ENCODE measurements at regions not wholly inside any gene's neighbourhood (a gene's known extent, or its start where the extent isn't known, plus 50 kb on each side); places are given as distances from the start of the nearest gene placed in this dataset.

GRCh38 chr3:66822186-66823008 lies 175.7 kb upstream of the KBTBD8 start:
- H3K27ac Mint-ChIP-seq, result no peak overlapping the region
- DNase-seq, result peak; percentile 72
- TF ChIP-seq CTCF (IDR thresholded peaks at IDR 0.05), result peak; percentile 66
- H3K4me1 Mint-ChIP-seq, result peaks cover 21% of the 10 kb centered on the region
- H3K9me3 Mint-ChIP-seq, result no peaks in the 10 kb centered on the region
- H3K36me3 Mint-ChIP-seq (ENCODE audit: low read depth), result no peaks in the 10 kb centered on the region
- no peak overlapping the region for H3K4me3 Mint-ChIP-seq
- peaks cover 13% of the 10 kb centered on the region for H3K27me3 Mint-ChIP-seq (ENCODE audit: low read depth, poor library complexity)

DNA sequence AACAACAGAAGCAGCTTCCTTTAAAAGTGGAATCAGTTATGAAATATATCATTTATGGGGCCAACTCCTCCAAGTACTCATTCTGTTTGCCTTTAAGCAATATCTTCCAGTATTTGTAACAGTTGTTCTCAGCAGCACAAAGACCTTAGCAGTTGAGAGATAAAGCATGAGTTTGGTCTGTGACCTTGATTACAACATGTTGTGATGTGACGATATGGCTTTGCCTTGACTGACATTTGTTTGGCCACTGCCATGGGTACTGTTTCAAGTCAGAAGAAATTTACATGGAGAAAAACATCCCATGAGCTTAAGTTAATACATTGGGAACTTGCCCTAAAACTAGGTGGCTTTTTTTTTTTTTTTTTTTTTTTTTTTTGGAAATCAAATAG lies 175.1 kb upstream of the KBTBD8 start:
- Mint-ChIP-seq H3K27me3 (ENCODE audit: low read depth, poor library complexity) (peaks cover 12% of the 10 kb centered on the region), H3K27ac (no peak overlapping the region), H3K4me3 (no peak overlapping the region), H3K4me1 (peaks cover 21% of the 10 kb centered on the region), H3K9me3 (no peaks in the 10 kb centered on the region), H3K36me3 (ENCODE audit: low read depth) (no peaks in the 10 kb centered on the region)
- no peak for DNase-seq
- TF ChIP-seq CTCF (IDR thresholded peaks at IDR 0.05), result no peak

DNA sequence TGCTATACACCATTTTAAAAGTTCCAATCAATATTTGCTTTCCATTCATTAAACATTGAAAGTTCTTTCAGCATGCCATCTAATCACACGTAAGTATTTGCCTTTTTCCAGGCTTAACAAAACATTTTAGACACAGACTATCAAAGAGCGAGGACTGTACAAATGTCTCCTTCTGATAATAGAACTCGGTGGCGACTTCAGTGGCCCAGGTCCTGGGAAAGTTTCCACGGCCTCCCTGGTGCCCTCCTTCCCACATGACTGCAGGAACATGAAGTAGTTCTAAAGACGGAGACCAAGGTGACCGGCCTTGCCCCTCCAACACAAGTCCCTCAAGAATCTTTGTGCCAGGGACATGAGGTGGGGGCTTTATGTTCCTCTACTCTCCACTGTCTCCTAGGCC lies 174.6 kb upstream of the KBTBD8 start:
- DNase-seq, result no peak
- peaks cover 9% of the 10 kb centered on the region for H3K27me3 Mint-ChIP-seq (ENCODE audit: low read depth, poor library complexity)
- TF ChIP-seq CTCF (IDR thresholded peaks at IDR 0.05), result no peak
- H3K9me3 Mint-ChIP-seq, result no peaks in the 10 kb centered on the region
- no peak overlapping the region for H3K4me3 Mint-ChIP-seq
- peak overlapping the region; percentile 19 for H3K27ac Mint-ChIP-seq
- no peaks in the 10 kb centered on the region for H3K36me3 Mint-ChIP-seq (ENCODE audit: low read depth)
- peaks cover 21% of the 10 kb centered on the region for H3K4me1 Mint-ChIP-seq

DNA sequence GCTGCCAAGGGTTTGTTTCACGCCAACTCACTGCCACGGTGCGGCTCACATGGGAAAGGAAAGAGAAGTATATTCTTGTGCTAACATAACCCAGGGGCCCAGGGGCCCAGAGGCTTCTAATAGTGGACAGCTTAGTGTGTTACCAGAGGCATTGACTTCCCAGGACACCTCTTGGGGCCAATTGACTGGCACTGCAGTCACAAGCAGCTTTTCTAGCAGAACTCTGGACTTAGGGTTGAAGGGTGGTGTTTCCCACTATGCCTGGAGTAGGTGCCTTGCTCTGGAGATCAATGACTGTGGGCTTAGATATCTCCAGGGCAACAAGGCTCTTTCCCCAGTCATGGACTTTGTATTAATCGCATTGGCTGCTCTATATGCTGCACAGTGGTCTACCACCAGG lies 172.7 kb upstream of the KBTBD8 start:
- TF ChIP-seq CTCF (IDR thresholded peaks at IDR 0.05), result no peak
- H3K36me3 Mint-ChIP-seq (ENCODE audit: low read depth), result no peaks in the 10 kb centered on the region
- H3K9me3 Mint-ChIP-seq, result no peaks in the 10 kb centered on the region
- peaks cover 15% of the 10 kb centered on the region for H3K4me1 Mint-ChIP-seq
- no peak for DNase-seq
- H3K27me3 Mint-ChIP-seq (ENCODE audit: low read depth, poor library complexity), result peaks cover 10% of the 10 kb centered on the region
- H3K27ac Mint-ChIP-seq, result no peak overlapping the region
- H3K4me3 Mint-ChIP-seq, result no peak overlapping the region

DNA sequence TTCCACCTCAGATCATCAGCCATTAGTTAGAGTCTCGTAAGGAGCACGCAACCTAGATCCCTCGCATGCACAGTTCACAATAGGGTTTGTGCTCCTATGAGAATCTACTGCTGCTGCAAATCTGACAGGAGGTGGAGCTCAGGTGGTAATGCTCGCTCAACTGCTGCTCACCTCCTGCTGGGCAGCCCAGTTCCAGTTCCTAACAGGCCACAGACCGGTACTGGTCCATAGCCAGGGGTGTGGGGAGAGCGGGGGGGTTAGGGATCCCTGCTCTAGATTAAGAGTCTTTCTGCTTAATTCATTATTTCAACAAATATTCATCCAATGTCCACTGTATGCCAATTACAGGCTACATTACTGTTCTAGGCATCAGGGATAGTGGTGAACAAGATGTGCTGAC lies 170.4 kb upstream of the KBTBD8 start:
- Mint-ChIP-seq H3K4me3 (no peak overlapping the region), H3K27me3 (ENCODE audit: low read depth, poor library complexity) (peaks cover 10% of the 10 kb centered on the region), H3K27ac (no peak overlapping the region), H3K4me1 (peaks cover 6% of the 10 kb centered on the region), H3K36me3 (ENCODE audit: low read depth) (no peaks in the 10 kb centered on the region), H3K9me3 (no peaks in the 10 kb centered on the region)
- TF ChIP-seq CTCF (IDR thresholded peaks at IDR 0.05), result no peak
- no peak for DNase-seq

GRCh38 chr3:66828303-66828702 lies 169.8 kb upstream of the KBTBD8 start:
- Mint-ChIP-seq H3K27ac (no peak overlapping the region), H3K4me3 (no peak overlapping the region), H3K36me3 (ENCODE audit: low read depth) (no peaks in the 10 kb centered on the region), H3K27me3 (ENCODE audit: low read depth, poor library complexity) (peaks cover 10% of the 10 kb centered on the region), H3K9me3 (peaks cover 4% of the 10 kb centered on the region), H3K4me1 (peaks cover 6% of the 10 kb centered on the region)
- no peak for TF ChIP-seq CTCF (IDR thresholded peaks at IDR 0.05)
- no peak for DNase-seq
